Sigmoid colon (tissue), 6 donors: ENCODE measurements at regions not wholly inside any gene's neighbourhood (a gene's known extent, or its start where the extent isn't known, plus 50 kb on each side); places are given as distances from the start of the nearest gene placed in this dataset.
"Not testable (repeated sequence)": the region's sequence is repeated elsewhere in the genome, so short reads cannot be mapped to it uniquely, and the experiment has no call there.

ENCODE experiments used
- DNase-seq: peaks from one replicate; pipeline ENCODE4 v3.0.0-alpha.2; 2019
- H3K27ac ChIP-seq, 4 donors: fragments of 200-600 bp; sonication (generic); one replicate each; pipeline ENCODE4 v1.5.1; 2016 to 2019; ENCODE audit warnings: mild to moderate bottlenecking in 1 of 4
- H3K27me3 ChIP-seq, 3 donors: fragments of 200-600 bp; sonication (generic); one replicate each; pipeline ENCODE4 v1.5.1; 2019; ENCODE audit warnings: mild to moderate bottlenecking in 1 of 3
- H3K36me3 ChIP-seq, 4 donors: fragments of 200-600 bp; sonication (generic); one replicate each; pipeline ENCODE4 v1.5.1; 2016 to 2019
- H3K4me1 ChIP-seq, 4 donors: fragments of 200-600 bp; sonication (generic); one replicate each; pipeline ENCODE4 v1.5.1; 2017 to 2019
- H3K4me3 ChIP-seq, 4 donors: fragments of 200-600 bp; sonication (generic); one replicate each; pipeline ENCODE4 v1.5.1; 2017 to 2019; ENCODE audit warnings: mild to moderate bottlenecking in 2 of 4, moderate library complexity in 1 of 4
- H3K9me3 ChIP-seq, 4 donors: fragments of 200-600 bp in 3 of 4; sonication (generic) in 3 of 4; one replicate each; pipeline versions ENCODE4 v1.5.1 to v1.6.1; 2013 to 2019
- CTCF ChIP-seq, 4 experiments: fragments of 450-650 bp in 3 of 4; fragments of 200-600 bp in 1 of 4; IDR thresholded peaks; one replicate each; pipeline ENCODE4 v1.5.1; 2016 to 2019; ENCODE audit warnings: antibody characterized with exemption in 4 of 4, mild to moderate bottlenecking in 3 of 4, moderate library complexity in 2 of 4
- EP300 ChIP-seq, 4 donors: sonication (generic); formaldehyde crosslinking; IDR thresholded peaks; one replicate each; pipeline ENCODE4 v1.6.1; 2017; ENCODE audit warnings: antibody characterized with exemption in 4 of 4
- POLR2A ChIP-seq, 2 donors: fragments of 450-650 bp; IDR thresholded peaks; one replicate each; pipeline ENCODE4 v1.6.1; 2016; ENCODE audit warnings: antibody characterized with exemption in 2 of 2, mild to moderate bottlenecking in 2 of 2, moderate library complexity in 2 of 2
- POLR2AphosphoS5 ChIP-seq, 4 donors: sonication (generic); formaldehyde crosslinking; IDR thresholded peaks; one replicate each; pipeline ENCODE4 v1.6.1; 2017; ENCODE audit warnings: antibody characterized with exemption in 4 of 4
- WGBS, 2 donors: extraction: QIAGEN DNeasy Blood & Tissue Kit; methylation state at CpG; one replicate each; pipeline ENCODE4 v1.1.7; 2013; 5-methylcytosine and 5-hydroxymethylcytosine counted together
- intact Hi-C: fragments of 100-400 bp; cut with DNase I; formaldehyde crosslinking; loops from one replicate; pipeline ENCODE4 v1.15.1; 2023
- donor health status: healthy with polysubstance abuse.
- donor health status: healthy.

- H3K4me1 ChIP-seq, H3K9me3 ChIP-seq, DNase-seq, H3K36me3 ChIP-seq, H3K27me3 ChIP-seq, H3K27ac ChIP-seq, H3K4me3 ChIP-seq, intact Hi-C loops: not testable (repeated sequence)
These were observed 72.4 kb downstream of the HNRNPD start for GRCh38 chr4:82301390-82301789.

GRCh38 chr4:82293304-82293703 lies 80.5 kb downstream of the HNRNPD start:
- no peaks in the 10 kb centered on the region for H3K9me3 ChIP-seq
- no peak overlapping the region for H3K27ac ChIP-seq
- WGBS, 2 donors: 47 to 89% methylated on average over 2 of the region's 2 CpGs
- no peak for DNase-seq
- no peaks in the 10 kb centered on the region for H3K27me3 ChIP-seq
- H3K36me3 ChIP-seq: no peaks in the 10 kb centered on the region
- no peak overlapping the region for H3K4me3 ChIP-seq
- TF ChIP-seq CTCF (IDR thresholded peaks at IDR 0.05) (no peak), POLR2A (IDR thresholded peaks at IDR 0.05) (no peak), POLR2AphosphoS5 (IDR thresholded peaks at IDR 0.05) (no peak), EP300 (IDR thresholded peaks at IDR 0.05) (no peak)
- no peaks in the 10 kb centered on the region for H3K4me1 ChIP-seq
- intact Hi-C loops: no loop called here

GRCh38 chr4:82287720-82288119 lies 86.1 kb downstream of the HNRNPD start:
- TF ChIP-seq POLR2A (IDR thresholded peaks at IDR 0.05) (no peak), POLR2AphosphoS5 (IDR thresholded peaks at IDR 0.05) (no peak), CTCF (IDR thresholded peaks at IDR 0.05) (no peak), EP300 (IDR thresholded peaks at IDR 0.05) (no peak)
- no peak overlapping the region for H3K27ac ChIP-seq
- peaks cover 0 to 5% (median 5%) of the 10 kb centered on the region in 4 donors for H3K4me1 ChIP-seq
- no peaks in the 10 kb centered on the region for H3K36me3 ChIP-seq
- H3K27me3 ChIP-seq: no peaks in the 10 kb centered on the region
- 30 to 62% methylated on average over 5 of the region's 5 CpGs for WGBS, 2 donors
- intact Hi-C loops: loop anchor here (10.0 kb wide), 1 partner anchor 443 kb away; no protein-coding TSS in a partner anchor
- no peak overlapping the region for H3K4me3 ChIP-seq
- no peak for DNase-seq
- no peaks in the 10 kb centered on the region for H3K9me3 ChIP-seq

GRCh38 chr4:82284858-82285805 lies 88.7 kb downstream of the HNRNPD start:
- Histone ChIP-seq H3K27me3 (no peaks in the 10 kb centered on the region), H3K4me1 (peaks cover 0 to 5% (median 5%) of the 10 kb centered on the region in 4 donors), H3K36me3 (no peaks in the 10 kb centered on the region), H3K4me3 (peak overlapping the region; percentile 24 to 50 (median 44)), H3K27ac (peak overlapping the region; percentile 63 to 76 (median 70)), H3K9me3 (no peaks in the 10 kb centered on the region)
- TF ChIP-seq CTCF (IDR thresholded peaks at IDR 0.05) (peak; percentile 65 to 98 (median 81)), POLR2A (IDR thresholded peaks at IDR 0.05) (no peak), POLR2AphosphoS5 (IDR thresholded peaks at IDR 0.05) (peak in 1 of 4 donors; percentile 56)
- intact Hi-C loops: loop anchor here (2.0 to 10.0 kb wide), 5 partner anchors 87 to 1000 kb away; partner anchors contain the start of genes COQ2, ENOPH1, HNRNPD and HNRNPDL
- WGBS, 2 donors: 1 to 3% methylated on average over 61 of the region's 61 CpGs
- peak; percentile 100 for DNase-seq

- 2 to 9% methylated on average over 9 of the region's 9 CpGs for WGBS, 2 donors
- Histone ChIP-seq H3K9me3 (no peaks in the 10 kb centered on the region), H3K4me1 (peaks cover 0 to 5% (median 5%) of the 10 kb centered on the region in 4 donors), H3K27ac (peak overlapping the region; percentile 63 to 76 (median 70)), H3K27me3 (no peaks in the 10 kb centered on the region), H3K36me3 (no peaks in the 10 kb centered on the region), H3K4me3 (peak overlapping the region; percentile 24 to 50 (median 44))
- TF ChIP-seq POLR2AphosphoS5 (IDR thresholded peaks at IDR 0.05): no peak
- TF ChIP-seq CTCF (IDR thresholded peaks at IDR 0.05): peak in 1 of 4 experiments; percentile 11
- intact Hi-C loops: loop anchor here (2.0 to 10.0 kb wide), 5 partner anchors 88 to 1000 kb away; partner anchors contain the start of genes COQ2, ENOPH1, HNRNPD and HNRNPDL
- DNase-seq: no peak
These were observed 89.3 kb downstream of the HNRNPD start for GRCh38 chr4:82284475-82284857.
